ENCODE measurements at regions not wholly inside any gene's neighbourhood (a gene's known extent, or its start where the extent isn't known, plus 50 kb on each side); places are given as distances from the start of the nearest gene placed in this dataset.

DNA sequence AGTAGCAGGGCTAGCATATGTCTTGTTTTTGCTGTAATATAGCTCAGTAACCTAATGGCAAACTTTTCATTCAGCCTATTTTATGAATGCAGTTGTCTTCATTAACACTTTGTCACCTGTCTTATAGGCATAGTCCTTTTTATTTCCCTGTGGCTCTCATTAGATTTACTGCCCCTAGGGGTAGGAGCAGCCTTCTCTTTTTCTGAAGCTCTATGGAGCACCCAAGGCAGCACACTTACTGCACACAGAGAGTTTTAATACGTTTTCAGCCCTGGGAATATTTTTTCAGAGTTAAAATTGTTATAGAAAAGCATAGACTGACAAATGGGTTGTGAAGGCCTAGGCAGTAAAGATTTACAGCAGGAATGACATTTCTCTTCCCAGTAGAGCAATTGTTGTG, 406.8 kb downstream of the TMA16 start:
- no peak overlapping the region for H3K27ac ChIP-seq (ENCODE audit: extremely low read depth, low read depth, low read length)
- CTCF ChIA-PET = no interaction called here
- H3K36me3 ChIP-seq (ENCODE audit: control insufficient read depth in 2 of 2, insufficient read depth in 1 of 2, low read length in 2 of 2) = no peaks in the 10 kb centered on the region
- H3K9me3 ChIP-seq (ENCODE audit: control insufficient read depth, insufficient read depth, low read depth, low read length) = no peaks in the 10 kb centered on the region
- TF ChIP-seq ZNF48 (tag by site-specific recombination; IDR thresholded peaks at IDR 0.05) (no peak), ZNF19 (tag by site-specific recombination; IDR thresholded peaks at IDR 0.05; ENCODE audit: low read depth) (no peak), ZNF391 (tag by site-specific recombination; IDR thresholded peaks at IDR 0.05; ENCODE audit: borderline replicate concordance, low read depth) (no peak), MYNN (tag by site-specific recombination; IDR thresholded peaks at IDR 0.05; ENCODE audit: borderline replicate concordance) (no peak), ZNF837 (tag by site-specific recombination; IDR thresholded peaks at IDR 0.05) (no peak), SETDB1 (IDR thresholded peaks at IDR 0.05; ENCODE audit: insufficient read length, low read length) (no peak), ZNF114 (tag by site-specific recombination; IDR thresholded peaks at IDR 0.05) (no peak), ZNF510 (tag by site-specific recombination; IDR thresholded peaks at IDR 0.05; ENCODE audit: insufficient replicate concordance) (no peak), GLIS1 (tag by site-specific recombination; IDR thresholded peaks at IDR 0.05) (no peak), ZNF830 (tag by site-specific recombination; IDR thresholded peaks at IDR 0.05; ENCODE audit: low read depth) (no peak), HOXC10 (CRISPR knock-in tag; IDR thresholded peaks at IDR 0.05) (no peak), ZBTB21 (tag by site-specific recombination; IDR thresholded peaks at IDR 0.05) (no peak)
- TF ChIP-seq, protein P1, sequence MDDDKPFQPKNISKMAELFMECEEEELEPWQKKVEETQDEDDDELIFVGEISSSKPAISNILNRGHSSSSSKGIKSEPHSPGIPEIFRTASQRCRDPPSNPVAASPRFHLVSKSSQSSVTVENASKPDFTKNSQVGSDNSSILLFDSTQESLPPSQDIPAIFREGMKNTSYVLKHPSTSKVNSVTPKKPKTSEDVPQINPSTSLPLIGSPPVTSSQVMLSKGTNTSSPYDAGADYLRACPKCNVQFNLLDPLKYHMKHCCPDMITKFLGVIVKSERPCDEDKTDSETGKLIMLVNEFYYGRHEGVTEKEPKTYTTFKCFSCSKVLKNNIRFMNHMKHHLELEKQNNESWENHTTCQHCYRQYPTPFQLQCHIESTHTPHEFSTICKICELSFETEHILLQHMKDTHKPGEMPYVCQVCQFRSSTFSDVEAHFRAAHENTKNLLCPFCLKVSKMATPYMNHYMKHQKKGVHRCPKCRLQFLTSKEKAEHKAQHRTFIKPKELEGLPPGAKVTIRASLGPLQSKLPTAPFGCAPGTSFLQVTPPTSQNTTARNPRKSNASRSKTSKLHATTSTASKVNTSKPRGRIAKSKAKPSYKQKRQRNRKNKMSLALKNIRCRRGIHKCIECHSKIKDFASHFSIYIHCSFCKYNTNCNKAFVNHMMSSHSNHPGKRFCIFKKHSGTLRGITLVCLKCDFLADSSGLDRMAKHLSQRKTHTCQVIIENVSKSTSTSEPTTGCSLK (tag by site-specific recombination; IDR thresholded peaks at IDR 0.05) = no peak
- TF ChIP-seq, protein P2, sequence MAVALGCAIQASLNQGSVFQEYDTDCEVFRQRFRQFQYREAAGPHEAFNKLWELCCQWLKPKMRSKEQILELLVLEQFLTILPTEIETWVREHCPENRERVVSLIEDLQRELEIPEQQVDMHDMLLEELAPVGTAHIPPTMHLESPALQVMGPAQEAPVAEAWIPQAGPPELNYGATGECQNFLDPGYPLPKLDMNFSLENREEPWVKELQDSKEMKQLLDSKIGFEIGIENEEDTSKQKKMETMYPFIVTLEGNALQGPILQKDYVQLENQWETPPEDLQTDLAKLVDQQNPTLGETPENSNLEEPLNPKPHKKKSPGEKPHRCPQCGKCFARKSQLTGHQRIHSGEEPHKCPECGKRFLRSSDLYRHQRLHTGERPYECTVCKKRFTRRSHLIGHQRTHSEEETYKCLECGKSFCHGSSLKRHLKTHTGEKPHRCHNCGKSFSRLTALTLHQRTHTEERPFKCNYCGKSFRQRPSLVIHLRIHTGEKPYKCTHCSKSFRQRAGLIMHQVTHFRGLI (tag by site-specific recombination; IDR thresholded peaks at IDR 0.05) = no peak
- TF ChIP-seq, protein P3, sequence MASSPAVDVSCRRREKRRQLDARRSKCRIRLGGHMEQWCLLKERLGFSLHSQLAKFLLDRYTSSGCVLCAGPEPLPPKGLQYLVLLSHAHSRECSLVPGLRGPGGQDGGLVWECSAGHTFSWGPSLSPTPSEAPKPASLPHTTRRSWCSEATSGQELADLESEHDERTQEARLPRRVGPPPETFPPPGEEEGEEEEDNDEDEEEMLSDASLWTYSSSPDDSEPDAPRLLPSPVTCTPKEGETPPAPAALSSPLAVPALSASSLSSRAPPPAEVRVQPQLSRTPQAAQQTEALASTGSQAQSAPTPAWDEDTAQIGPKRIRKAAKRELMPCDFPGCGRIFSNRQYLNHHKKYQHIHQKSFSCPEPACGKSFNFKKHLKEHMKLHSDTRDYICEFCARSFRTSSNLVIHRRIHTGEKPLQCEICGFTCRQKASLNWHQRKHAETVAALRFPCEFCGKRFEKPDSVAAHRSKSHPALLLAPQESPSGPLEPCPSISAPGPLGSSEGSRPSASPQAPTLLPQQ (tag by site-specific recombination; IDR thresholded peaks at IDR 0.05) = no peak
- POLR2A ChIA-PET = no interaction called here
- H3K4me1 ChIP-seq (ENCODE audit: control insufficient read depth, insufficient read depth, low read length) = no peaks in the 10 kb centered on the region
- no peak overlapping the region for H3K4me3 ChIP-seq (ENCODE audit: low read depth, low read length)

DNA sequence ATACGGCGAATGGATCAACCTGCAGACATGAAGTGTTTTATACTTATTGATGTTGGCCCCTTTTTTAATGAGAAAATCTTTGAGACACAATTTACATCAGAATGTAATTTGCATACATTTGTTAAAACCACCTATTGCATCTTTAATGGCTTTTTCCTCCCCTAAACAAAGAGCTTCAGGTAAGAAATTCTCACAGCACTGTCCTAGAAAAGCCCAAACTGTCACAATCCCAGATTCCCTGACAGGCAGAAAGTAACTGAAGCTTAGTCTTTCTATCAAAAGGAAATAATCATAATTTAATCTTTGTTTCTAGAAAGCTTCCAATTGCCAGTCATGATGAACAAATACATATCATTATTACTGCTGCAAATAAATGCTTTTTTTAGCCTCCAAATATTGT, 407.9 kb downstream of the TMA16 start:
- Histone ChIP-seq H3K9me3 (ENCODE audit: control insufficient read depth, insufficient read depth, low read depth, low read length) (no peaks in the 10 kb centered on the region), H3K4me3 (ENCODE audit: low read depth, low read length) (no peak overlapping the region), H3K27ac (ENCODE audit: extremely low read depth, low read depth, low read length) (no peak overlapping the region), H3K36me3 (ENCODE audit: control insufficient read depth in 2 of 2, insufficient read depth in 1 of 2, low read length in 2 of 2) (no peaks in the 10 kb centered on the region), H3K4me1 (ENCODE audit: control insufficient read depth, insufficient read depth, low read length) (no peaks in the 10 kb centered on the region)
- ChIA-PET CTCF (no interaction called here), POLR2A (no interaction called here)
- TF ChIP-seq ZNF175 (tag by site-specific recombination; IDR thresholded peaks at IDR 0.05) = no peak
- TF ChIP-seq ZNF544 (tag by site-specific recombination; IDR thresholded peaks at IDR 0.05) = no peak
- no peak for TF ChIP-seq ZNF701 (tag by site-specific recombination; IDR thresholded peaks at IDR 0.05)
- no peak for TF ChIP-seq ZNF707 (tag by site-specific recombination; IDR thresholded peaks at IDR 0.05)
- no peak for TF ChIP-seq ZNF132 (tag by site-specific recombination; IDR thresholded peaks at IDR 0.05; ENCODE audit: borderline replicate concordance)
- no peak for TF ChIP-seq ZNF600 (tag by site-specific recombination; IDR thresholded peaks at IDR 0.05)
- TF ChIP-seq, protein P4, sequence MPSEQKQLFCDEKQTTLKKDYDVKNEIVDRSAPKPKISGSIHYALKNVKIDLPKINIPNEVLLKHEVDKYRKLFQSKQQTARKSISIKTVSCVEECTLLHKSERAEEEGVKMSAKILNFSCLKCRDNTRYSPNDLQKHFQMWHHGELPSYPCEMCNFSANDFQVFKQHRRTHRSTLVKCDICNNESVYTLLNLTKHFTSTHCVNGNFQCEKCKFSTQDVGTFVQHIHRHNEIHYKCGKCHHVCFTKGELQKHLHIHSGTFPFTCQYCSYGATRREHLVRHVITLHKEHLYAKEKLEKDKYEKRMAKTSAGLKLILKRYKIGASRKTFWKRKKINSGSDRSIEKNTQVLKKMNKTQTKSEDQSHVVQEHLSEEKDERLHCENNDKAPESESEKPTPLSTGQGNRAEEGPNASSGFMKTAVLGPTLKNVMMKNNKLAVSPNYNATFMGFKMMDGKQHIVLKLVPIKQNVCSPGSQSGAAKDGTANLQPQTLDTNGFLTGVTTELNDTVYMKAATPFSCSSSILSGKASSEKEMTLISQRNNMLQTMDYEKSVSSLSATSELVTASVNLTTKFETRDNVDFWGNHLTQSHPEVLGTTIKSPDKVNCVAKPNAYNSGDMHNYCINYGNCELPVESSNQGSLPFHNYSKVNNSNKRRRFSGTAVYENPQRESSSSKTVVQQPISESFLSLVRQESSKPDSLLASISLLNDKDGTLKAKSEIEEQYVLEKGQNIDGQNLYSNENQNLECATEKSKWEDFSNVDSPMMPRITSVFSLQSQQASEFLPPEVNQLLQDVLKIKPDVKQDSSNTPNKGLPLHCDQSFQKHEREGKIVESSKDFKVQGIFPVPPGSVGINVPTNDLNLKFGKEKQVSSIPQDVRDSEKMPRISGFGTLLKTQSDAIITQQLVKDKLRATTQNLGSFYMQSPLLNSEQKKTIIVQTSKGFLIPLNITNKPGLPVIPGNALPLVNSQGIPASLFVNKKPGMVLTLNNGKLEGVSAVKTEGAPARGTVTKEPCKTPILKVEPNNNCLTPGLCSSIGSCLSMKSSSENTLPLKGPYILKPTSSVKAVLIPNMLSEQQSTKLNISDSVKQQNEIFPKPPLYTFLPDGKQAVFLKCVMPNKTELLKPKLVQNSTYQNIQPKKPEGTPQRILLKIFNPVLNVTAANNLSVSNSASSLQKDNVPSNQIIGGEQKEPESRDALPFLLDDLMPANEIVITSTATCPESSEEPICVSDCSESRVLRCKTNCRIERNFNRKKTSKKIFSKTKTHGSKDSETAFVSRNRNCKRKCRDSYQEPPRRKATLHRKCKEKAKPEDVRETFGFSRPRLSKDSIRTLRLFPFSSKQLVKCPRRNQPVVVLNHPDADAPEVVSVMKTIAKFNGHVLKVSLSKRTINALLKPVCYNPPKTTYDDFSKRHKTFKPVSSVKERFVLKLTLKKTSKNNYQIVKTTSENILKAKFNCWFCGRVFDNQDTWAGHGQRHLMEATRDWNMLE (tag by site-specific recombination; conservative IDR thresholded peaks at IDR 0.05; ENCODE audit: low read depth) = no peak
